HEK293 (cell line): ENCODE measurements at regions not wholly inside any gene's neighbourhood (a gene's known extent, or its start where the extent isn't known, plus 50 kb on each side); places are given as distances from the start of the nearest gene placed in this dataset.

ENCODE experiments used
- CTCF ChIA-PET: fragments of 350-600 bp; formaldehyde crosslinking; extraction: SDS; loops from one replicate; lab custom pipeline; 2021; ENCODE audit warnings: antibody characterized with exemption; lab: Yijun Ruan, JAX
- POLR2A ChIA-PET: fragments of 300-600 bp; formaldehyde crosslinking; extraction: SDS; loops from one replicate; lab custom pipeline; 2020; ENCODE audit warnings: antibody characterized with exemption, inconsistent platforms; lab: Yijun Ruan, JAX
- H3K27ac ChIP-seq: fragments of 200-500 bp; sonication (Bioruptor generic); 2 replicates; pipeline ENCODE4 v1.5.1; 2014; ENCODE audit warnings: low read depth, low read length, control low read depth, inconsistent platforms; ENCODE audit errors: extremely low read depth
- H3K36me3 ChIP-seq, 2 experiments: fragments of 200-500 bp in 1 of 2; sonication (Bioruptor generic) in 1 of 2; 1 replicate in 1 of 2; 2 replicates in 1 of 2; pipeline ENCODE4 v1.5.1; 2014 to 2017; ENCODE audit warnings: inconsistent platforms in 2 of 2, low read length in 2 of 2; ENCODE audit not compliant: control insufficient read depth in 2 of 2, insufficient read depth in 1 of 2
- H3K4me1 ChIP-seq: fragments of 200-500 bp; sonication (Bioruptor generic); 2 replicates; pipeline ENCODE4 v1.5.1; 2014; ENCODE audit warnings: mild to moderate bottlenecking, low read length, inconsistent platforms; ENCODE audit not compliant: control insufficient read depth, insufficient read depth
- H3K4me3 ChIP-seq: 2 replicates; pipeline ENCODE4 v1.5.1; 2011; ENCODE audit warnings: low read depth, mild to moderate bottlenecking, control low read depth, low read length, moderate library complexity
- H3K9me3 ChIP-seq: fragments of 200-500 bp; sonication (Bioruptor generic); 2 replicates; pipeline ENCODE4 v1.5.1; 2014; ENCODE audit warnings: low read depth, low read length, inconsistent platforms; ENCODE audit not compliant: control insufficient read depth, insufficient read depth
- BCL11B ChIP-seq: fragments of 450-650 bp; formaldehyde crosslinking; IDR thresholded peaks from 2 replicates; pipeline ENCODE4 v1.5.1; 2016; ENCODE audit warnings: low read depth, missing biosample characterization, missing genetic modification characterization
- FEZF1 ChIP-seq: fragments of 450-650 bp; formaldehyde crosslinking; IDR thresholded peaks from 2 replicates; pipeline ENCODE4 v1.5.1; 2016; ENCODE audit warnings: missing biosample characterization, missing genetic modification characterization
- GLIS1 ChIP-seq: fragments of 450-650 bp; formaldehyde crosslinking; IDR thresholded peaks from 2 replicates; pipeline ENCODE4 v1.5.1; 2016; ENCODE audit warnings: missing biosample characterization, missing genetic modification characterization
- SETDB1 ChIP-seq: IDR thresholded peaks from one replicate; pipeline ENCODE4 v1.6.1; 2017; ENCODE audit warnings: mild to moderate bottlenecking, low read length, moderate library complexity, mixed read lengths; ENCODE audit not compliant: insufficient read length
- ZFP69B ChIP-seq: fragments of 450-650 bp; formaldehyde crosslinking; IDR thresholded peaks from 2 replicates; pipeline ENCODE4 v1.5.1; 2016; ENCODE audit warnings: missing biosample characterization, missing genetic modification characterization
- ZIC2 ChIP-seq: fragments of 450-650 bp; formaldehyde crosslinking; IDR thresholded peaks from 2 replicates; pipeline ENCODE4 v1.5.1; 2016; ENCODE audit warnings: missing biosample characterization, missing genetic modification characterization
- ZNF223 ChIP-seq: fragments of 450-650 bp; formaldehyde crosslinking; IDR thresholded peaks from 2 replicates; pipeline ENCODE4 v1.5.1; 2016; ENCODE audit warnings: missing biosample characterization, missing genetic modification characterization
- ZNF24 ChIP-seq: fragments of 450-650 bp; formaldehyde crosslinking; IDR thresholded peaks from 2 replicates; pipeline ENCODE4 v1.5.1; 2016; ENCODE audit warnings: missing biosample characterization, missing genetic modification characterization
- ZNF248 ChIP-seq: fragments of 450-650 bp; formaldehyde crosslinking; IDR thresholded peaks from 2 replicates; pipeline ENCODE4 v1.5.1; 2017; ENCODE audit warnings: missing biosample characterization, missing genetic modification characterization
- ZNF426 ChIP-seq: fragments of 450-650 bp; formaldehyde crosslinking; IDR thresholded peaks from 2 replicates; pipeline ENCODE4 v1.5.1; 2017; ENCODE audit warnings: missing biosample characterization, missing genetic modification characterization, mild to moderate bottlenecking, inconsistent platforms, moderate library complexity
- ZNF560 ChIP-seq: fragments of 450-650 bp; formaldehyde crosslinking; IDR thresholded peaks from 2 replicates; pipeline ENCODE4 v1.5.1; 2017; ENCODE audit warnings: missing biosample characterization, missing genetic modification characterization, borderline replicate concordance
- ZNF629 ChIP-seq: fragments of 450-650 bp; formaldehyde crosslinking; IDR thresholded peaks from 2 replicates; pipeline ENCODE4 v1.5.1; 2017; ENCODE audit warnings: missing biosample characterization, missing genetic modification characterization
- TF ChIP-seq, protein P1 (sequence below): fragments of 450-650 bp; formaldehyde crosslinking; IDR thresholded peaks from 2 replicates; pipeline ENCODE4 v1.5.1; 2016; ENCODE audit warnings: missing biosample characterization, missing genetic modification characterization, borderline replicate concordance
- TF ChIP-seq, protein P2 (sequence below): fragments of 450-650 bp; formaldehyde crosslinking; IDR thresholded peaks from 2 replicates; pipeline ENCODE4 v1.5.1; 2016; ENCODE audit warnings: missing biosample characterization, missing genetic modification characterization

DNA sequence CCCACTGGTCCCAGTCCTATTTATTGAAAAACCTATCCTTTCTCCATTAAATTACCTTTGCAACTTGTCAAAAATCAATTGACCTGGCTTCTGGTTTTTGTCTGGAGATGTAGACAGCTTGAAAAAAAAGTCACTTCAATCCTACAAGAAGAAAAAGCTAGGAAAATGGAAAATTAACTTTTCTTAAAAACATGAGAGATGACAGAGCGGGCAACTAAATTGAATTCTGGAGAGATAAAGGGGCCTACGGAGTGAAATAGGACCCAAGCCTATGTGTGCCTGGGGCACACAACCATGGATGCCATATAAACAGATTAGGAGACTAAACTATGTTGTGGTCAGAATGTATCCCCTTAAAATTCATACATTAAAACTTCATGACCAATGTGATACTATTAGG is 363.3 kb upstream of the SLCO3A1 start:
- CTCF ChIA-PET: no interaction called here
- no peak overlapping the region for H3K4me3 ChIP-seq
- POLR2A ChIA-PET: no interaction called here
- no peaks in the 10 kb centered on the region for H3K9me3 ChIP-seq
- H3K4me1 ChIP-seq: no peaks in the 10 kb centered on the region
- no peak for TF ChIP-seq GLIS1 (tag by site-specific recombination)
- TF ChIP-seq, protein P1, sequence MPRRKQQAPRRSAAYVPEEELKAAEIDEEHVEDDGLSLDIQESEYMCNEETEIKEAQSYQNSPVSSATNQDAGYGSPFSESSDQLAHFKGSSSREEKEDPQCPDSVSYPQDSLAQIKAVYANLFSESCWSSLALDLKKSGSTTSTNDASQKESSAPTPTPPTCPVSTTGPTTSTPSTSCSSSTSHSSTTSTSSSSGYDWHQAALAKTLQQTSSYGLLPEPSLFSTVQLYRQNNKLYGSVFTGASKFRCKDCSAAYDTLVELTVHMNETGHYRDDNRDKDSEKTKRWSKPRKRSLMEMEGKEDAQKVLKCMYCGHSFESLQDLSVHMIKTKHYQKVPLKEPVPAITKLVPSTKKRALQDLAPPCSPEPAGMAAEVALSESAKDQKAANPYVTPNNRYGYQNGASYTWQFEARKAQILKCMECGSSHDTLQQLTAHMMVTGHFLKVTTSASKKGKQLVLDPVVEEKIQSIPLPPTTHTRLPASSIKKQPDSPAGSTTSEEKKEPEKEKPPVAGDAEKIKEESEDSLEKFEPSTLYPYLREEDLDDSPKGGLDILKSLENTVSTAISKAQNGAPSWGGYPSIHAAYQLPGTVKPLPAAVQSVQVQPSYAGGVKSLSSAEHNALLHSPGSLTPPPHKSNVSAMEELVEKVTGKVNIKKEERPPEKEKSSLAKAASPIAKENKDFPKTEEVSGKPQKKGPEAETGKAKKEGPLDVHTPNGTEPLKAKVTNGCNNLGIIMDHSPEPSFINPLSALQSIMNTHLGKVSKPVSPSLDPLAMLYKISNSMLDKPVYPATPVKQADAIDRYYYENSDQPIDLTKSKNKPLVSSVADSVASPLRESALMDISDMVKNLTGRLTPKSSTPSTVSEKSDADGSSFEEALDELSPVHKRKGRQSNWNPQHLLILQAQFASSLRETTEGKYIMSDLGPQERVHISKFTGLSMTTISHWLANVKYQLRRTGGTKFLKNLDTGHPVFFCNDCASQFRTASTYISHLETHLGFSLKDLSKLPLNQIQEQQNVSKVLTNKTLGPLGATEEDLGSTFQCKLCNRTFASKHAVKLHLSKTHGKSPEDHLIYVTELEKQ: no peak
- no peak for TF ChIP-seq BCL11B (tag by site-specific recombination)
- TF ChIP-seq ZNF248 (tag by site-specific recombination): no peak
- TF ChIP-seq ZNF24: no peak
- TF ChIP-seq FEZF1 (tag by site-specific recombination): no peak
- TF ChIP-seq ZNF560: no peak
- TF ChIP-seq, all 188 proteins: peak for 0
- Histone ChIP-seq H3K27ac (no peak overlapping the region), H3K36me3 (no peaks in the 10 kb centered on the region)

- TF ChIP-seq ZIC2 (tag by site-specific recombination) (no peak), ZFP69B (tag by site-specific recombination) (no peak), SETDB1 (peak; percentile 19), ZNF629 (tag by site-specific recombination) (no peak), ZNF223 (no peak), ZNF426 (tag by site-specific recombination) (no peak), ZNF248 (tag by site-specific recombination) (no peak)
- TF ChIP-seq, protein P2, sequence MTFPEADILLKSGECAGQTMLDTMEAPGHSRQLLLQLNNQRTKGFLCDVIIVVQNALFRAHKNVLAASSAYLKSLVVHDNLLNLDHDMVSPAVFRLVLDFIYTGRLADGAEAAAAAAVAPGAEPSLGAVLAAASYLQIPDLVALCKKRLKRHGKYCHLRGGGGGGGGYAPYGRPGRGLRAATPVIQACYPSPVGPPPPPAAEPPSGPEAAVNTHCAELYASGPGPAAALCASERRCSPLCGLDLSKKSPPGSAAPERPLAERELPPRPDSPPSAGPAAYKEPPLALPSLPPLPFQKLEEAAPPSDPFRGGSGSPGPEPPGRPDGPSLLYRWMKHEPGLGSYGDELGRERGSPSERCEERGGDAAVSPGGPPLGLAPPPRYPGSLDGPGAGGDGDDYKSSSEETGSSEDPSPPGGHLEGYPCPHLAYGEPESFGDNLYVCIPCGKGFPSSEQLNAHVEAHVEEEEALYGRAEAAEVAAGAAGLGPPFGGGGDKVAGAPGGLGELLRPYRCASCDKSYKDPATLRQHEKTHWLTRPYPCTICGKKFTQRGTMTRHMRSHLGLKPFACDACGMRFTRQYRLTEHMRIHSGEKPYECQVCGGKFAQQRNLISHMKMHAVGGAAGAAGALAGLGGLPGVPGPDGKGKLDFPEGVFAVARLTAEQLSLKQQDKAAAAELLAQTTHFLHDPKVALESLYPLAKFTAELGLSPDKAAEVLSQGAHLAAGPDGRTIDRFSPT (tag by site-specific recombination): no peak
- CTCF ChIA-PET: interaction anchor here (0.6 to 1.2 kb wide), 4 partner anchors 121 to 1198 kb away, joined by 3 to 4 read pairs (median 3); no protein-coding TSS in a partner anchor
- POLR2A ChIA-PET: no interaction called here
Observed at GRCh38 chr15:91491101-91491950, 362.2 kb upstream of the SLCO3A1 start.

More at GRCh38 chr15:91491101-91491950, 362.2 kb upstream of the SLCO3A1 start:
- Histone ChIP-seq H3K9me3 (no peaks in the 10 kb centered on the region), H3K4me3 (no peak overlapping the region), H3K36me3 (no peaks in the 10 kb centered on the region), H3K4me1 (no peaks in the 10 kb centered on the region), H3K27ac (no peak overlapping the region)
